ENCODE measurements at regions not wholly inside any gene's neighbourhood (a gene's known extent, or its start where the extent isn't known, plus 50 kb on each side); places are given as distances from the start of the nearest gene placed in this dataset.

- TF ChIP-seq, protein P1, sequence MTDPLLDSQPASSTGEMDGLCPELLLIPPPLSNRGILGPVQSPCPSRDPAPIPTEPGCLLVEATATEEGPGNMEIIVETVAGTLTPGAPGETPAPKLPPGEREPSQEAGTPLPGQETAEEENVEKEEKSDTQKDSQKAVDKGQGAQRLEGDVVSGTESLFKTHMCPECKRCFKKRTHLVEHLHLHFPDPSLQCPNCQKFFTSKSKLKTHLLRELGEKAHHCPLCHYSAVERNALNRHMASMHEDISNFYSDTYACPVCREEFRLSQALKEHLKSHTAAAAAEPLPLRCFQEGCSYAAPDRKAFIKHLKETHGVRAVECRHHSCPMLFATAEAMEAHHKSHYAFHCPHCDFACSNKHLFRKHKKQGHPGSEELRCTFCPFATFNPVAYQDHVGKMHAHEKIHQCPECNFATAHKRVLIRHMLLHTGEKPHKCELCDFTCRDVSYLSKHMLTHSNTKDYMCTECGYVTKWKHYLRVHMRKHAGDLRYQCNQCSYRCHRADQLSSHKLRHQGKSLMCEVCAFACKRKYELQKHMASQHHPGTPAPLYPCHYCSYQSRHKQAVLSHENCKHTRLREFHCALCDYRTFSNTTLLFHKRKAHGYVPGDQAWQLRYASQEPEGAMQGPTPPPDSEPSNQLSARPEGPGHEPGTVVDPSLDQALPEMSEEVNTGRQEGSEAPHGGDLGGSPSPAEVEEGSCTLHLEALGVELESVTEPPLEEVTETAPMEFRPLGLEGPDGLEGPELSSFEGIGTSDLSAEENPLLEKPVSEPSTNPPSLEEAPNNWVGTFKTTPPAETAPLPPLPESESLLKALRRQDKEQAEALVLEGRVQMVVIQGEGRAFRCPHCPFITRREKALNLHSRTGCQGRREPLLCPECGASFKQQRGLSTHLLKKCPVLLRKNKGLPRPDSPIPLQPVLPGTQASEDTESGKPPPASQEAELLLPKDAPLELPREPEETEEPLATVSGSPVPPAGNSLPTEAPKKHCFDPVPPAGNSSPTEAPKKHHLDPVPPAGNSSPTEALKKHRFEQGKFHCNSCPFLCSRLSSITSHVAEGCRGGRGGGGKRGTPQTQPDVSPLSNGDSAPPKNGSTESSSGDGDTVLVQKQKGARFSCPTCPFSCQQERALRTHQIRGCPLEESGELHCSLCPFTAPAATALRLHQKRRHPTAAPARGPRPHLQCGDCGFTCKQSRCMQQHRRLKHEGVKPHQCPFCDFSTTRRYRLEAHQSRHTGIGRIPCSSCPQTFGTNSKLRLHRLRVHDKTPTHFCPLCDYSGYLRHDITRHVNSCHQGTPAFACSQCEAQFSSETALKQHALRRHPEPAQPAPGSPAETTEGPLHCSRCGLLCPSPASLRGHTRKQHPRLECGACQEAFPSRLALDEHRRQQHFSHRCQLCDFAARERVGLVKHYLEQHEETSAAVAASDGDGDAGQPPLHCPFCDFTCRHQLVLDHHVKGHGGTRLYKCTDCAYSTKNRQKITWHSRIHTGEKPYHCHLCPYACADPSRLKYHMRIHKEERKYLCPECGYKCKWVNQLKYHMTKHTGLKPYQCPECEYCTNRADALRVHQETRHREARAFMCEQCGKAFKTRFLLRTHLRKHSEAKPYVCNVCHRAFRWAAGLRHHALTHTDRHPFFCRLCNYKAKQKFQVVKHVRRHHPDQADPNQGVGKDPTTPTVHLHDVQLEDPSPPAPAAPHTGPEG (CRISPR knock-in tag; IDR thresholded peaks at IDR 0.05), result 0 out of 2 replicates have a peak, but pooled peaks have one; percentile 33
- TF ChIP-seq ELF1 (CRISPR knock-in tag; IDR thresholded peaks at IDR 0.05), result peak; percentile 53
- TF ChIP-seq, protein P2, sequence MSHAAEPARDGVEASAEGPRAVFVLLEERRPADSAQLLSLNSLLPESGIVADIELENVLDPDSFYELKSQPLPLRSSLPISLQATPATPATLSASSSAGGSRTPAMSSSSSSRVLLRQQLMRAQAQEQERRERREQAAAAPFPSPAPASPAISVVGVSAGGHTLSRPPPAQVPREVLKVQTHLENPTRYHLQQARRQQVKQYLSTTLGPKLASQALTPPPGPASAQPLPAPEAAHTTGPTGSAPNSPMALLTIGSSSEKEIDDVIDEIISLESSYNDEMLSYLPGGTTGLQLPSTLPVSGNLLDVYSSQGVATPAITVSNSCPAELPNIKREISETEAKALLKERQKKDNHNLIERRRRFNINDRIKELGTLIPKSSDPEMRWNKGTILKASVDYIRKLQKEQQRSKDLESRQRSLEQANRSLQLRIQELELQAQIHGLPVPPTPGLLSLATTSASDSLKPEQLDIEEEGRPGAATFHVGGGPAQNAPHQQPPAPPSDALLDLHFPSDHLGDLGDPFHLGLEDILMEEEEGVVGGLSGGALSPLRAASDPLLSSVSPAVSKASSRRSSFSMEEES (CRISPR knock-in tag; IDR thresholded peaks at IDR 0.05), result peak; percentile 56
- TF ChIP-seq BRF2 (CRISPR knock-in tag; IDR thresholded peaks at IDR 0.05), result peak; percentile 25; the same call in 1 of the 2 replicates
- TF ChIP-seq ZNF83 (CRISPR knock-in tag; IDR thresholded peaks at IDR 0.05; ENCODE audit: borderline replicate concordance), result no peak
- TF ChIP-seq FOXK2 (IDR thresholded peaks at IDR 0.05), result no peak
- peak; percentile 45; the same call in 1 of the 2 replicates for TF ChIP-seq ZNF580 (CRISPR knock-in tag; IDR thresholded peaks at IDR 0.05; ENCODE audit: borderline replicate concordance, low read depth)
- TF ChIP-seq, protein P3, sequence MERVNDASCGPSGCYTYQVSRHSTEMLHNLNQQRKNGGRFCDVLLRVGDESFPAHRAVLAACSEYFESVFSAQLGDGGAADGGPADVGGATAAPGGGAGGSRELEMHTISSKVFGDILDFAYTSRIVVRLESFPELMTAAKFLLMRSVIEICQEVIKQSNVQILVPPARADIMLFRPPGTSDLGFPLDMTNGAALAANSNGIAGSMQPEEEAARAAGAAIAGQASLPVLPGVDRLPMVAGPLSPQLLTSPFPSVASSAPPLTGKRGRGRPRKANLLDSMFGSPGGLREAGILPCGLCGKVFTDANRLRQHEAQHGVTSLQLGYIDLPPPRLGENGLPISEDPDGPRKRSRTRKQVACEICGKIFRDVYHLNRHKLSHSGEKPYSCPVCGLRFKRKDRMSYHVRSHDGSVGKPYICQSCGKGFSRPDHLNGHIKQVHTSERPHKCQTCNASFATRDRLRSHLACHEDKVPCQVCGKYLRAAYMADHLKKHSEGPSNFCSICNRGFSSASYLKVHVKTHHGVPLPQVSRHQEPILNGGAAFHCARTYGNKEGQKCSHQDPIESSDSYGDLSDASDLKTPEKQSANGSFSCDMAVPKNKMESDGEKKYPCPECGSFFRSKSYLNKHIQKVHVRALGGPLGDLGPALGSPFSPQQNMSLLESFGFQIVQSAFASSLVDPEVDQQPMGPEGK (CRISPR knock-in tag; IDR thresholded peaks at IDR 0.05), result peak; percentile 63
- peak; percentile 69 for TF ChIP-seq SAP130 (CRISPR knock-in tag; IDR thresholded peaks at IDR 0.05; ENCODE audit: low read depth)
- TF ChIP-seq JUN (CRISPR knock-in tag; IDR thresholded peaks at IDR 0.05), result 0 out of 2 replicates have a peak, but pooled peaks have one; percentile 30
- TF ChIP-seq FOXO4 (CRISPR knock-in tag; conservative IDR thresholded peaks at IDR 0.05), result no peak
- no peak for TF ChIP-seq XBP1 (CRISPR knock-in tag; IDR thresholded peaks at IDR 0.05)
- no peak for TF ChIP-seq SIX4 (CRISPR knock-in tag; IDR thresholded peaks at IDR 0.05)
- peak; percentile 41; the same call in 1 of the 2 replicates for TF ChIP-seq ZNF652 (CRISPR knock-in tag; IDR thresholded peaks at IDR 0.05; ENCODE audit: borderline replicate concordance, low read depth)
- 0 out of 2 replicates have a peak, but pooled peaks have one; percentile 45 for TF ChIP-seq NCOA1 (CRISPR knock-in tag; IDR thresholded peaks at IDR 0.05)
- TF ChIP-seq ZNF441 (CRISPR knock-in tag; IDR thresholded peaks at IDR 0.05; ENCODE audit: borderline replicate concordance), result 0 out of 2 replicates have a peak, but pooled peaks have one; percentile 41
These were observed 87.9 kb upstream of the HMCN1 start (continued) for GRCh38 chr1:185646202-185646683.
